ENCODE measurements at regions not wholly inside any gene's neighbourhood (a gene's known extent, or its start where the extent isn't known, plus 50 kb on each side); places are given as distances from the start of the nearest gene placed in this dataset.

DNA sequence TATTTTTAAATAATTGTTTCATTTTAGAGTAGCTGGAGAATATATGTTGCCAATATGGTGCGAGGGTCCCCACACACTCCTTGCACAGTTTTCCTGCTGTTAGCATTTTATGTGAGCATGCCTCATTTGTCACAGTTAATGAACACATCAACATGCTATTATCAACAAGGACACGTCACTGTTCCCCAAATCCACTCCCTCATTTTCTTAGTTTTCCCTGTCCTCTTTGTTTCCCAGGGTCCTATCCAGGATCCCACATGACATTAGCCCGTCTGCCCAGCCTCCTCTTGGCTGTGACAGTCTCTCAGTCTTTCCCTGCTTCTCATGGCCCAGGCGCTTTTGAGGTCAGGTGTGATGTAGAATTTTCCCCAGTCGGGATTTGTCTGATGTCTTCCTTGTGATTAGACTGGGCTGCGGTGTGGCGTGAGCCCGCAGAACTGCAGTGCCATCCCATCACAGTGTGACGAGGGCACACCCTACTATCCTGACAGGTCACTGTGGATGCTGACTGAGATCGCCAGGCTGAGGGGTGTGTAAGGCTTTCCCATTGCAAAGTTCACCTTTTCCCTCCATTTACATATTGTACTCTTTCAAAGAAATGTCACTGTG, 450.6 kb upstream of the B3GAT1 start:
- TF ChIP-seq POLR2A (IDR thresholded peaks at IDR 0.05; ENCODE audit: low read length) (no peak), GATA1 (IDR thresholded peaks at IDR 0.05; ENCODE audit: low read depth, low read length) (no peak)
